IPS-20b (cell line): ENCODE measurements at regions not wholly inside any gene's neighbourhood (a gene's known extent, or its start where the extent isn't known, plus 50 kb on each side); places are given as distances from the start of the nearest gene placed in this dataset.

Experiments
- H3K27ac ChIP-seq: one replicate; pipeline ENCODE4 v1.5.1; 2013; ENCODE audit warnings: low read length
- H3K27me3 ChIP-seq: 2 replicates; pipeline ENCODE4 v1.6.1; 2013; ENCODE audit warnings: mild to moderate bottlenecking, low read length, inconsistent platforms; ENCODE audit not compliant: insufficient read depth
- H3K36me3 ChIP-seq: 2 replicates; pipeline ENCODE4 v1.6.1; 2013; ENCODE audit warnings: low read depth, mild to moderate bottlenecking, inconsistent platforms, low read length, moderate library complexity; ENCODE audit not compliant: insufficient read depth
- H3K4me1 ChIP-seq: 2 replicates; pipeline ENCODE4 v1.6.1; 2013; ENCODE audit warnings: mild to moderate bottlenecking, control low read depth, inconsistent platforms, low read length, moderate library complexity; ENCODE audit not compliant: insufficient read depth
- H3K4me3 ChIP-seq: 2 replicates; pipeline ENCODE4 v1.5.1; 2013; ENCODE audit warnings: mild to moderate bottlenecking, low read length, inconsistent platforms
- H3K9ac ChIP-seq: 2 replicates; pipeline ENCODE4 v1.6.1; 2013; ENCODE audit warnings: low read depth, mild to moderate bottlenecking, inconsistent platforms, low read length, moderate library complexity
- H3K9me3 ChIP-seq: 2 replicates; pipeline ENCODE4 v1.6.1; 2013; ENCODE audit warnings: mild to moderate bottlenecking, low read depth, low read length, inconsistent platforms; ENCODE audit not compliant: insufficient read depth

GRCh38 chr18:66126266-66126665 lies 375.5 kb downstream of the CDH7 start:
- Histone ChIP-seq H3K4me1 (no peaks in the 10 kb centered on the region), H3K27ac (no peak overlapping the region), H3K9ac (no peak overlapping the region), H3K9me3 (no peaks in the 10 kb centered on the region), H3K27me3 (no peaks in the 10 kb centered on the region), H3K36me3 (no peaks in the 10 kb centered on the region), H3K4me3 (no peak overlapping the region)

GRCh38 chr18:66124394-66124793 lies 373.6 kb downstream of the CDH7 start:
- H3K4me1 ChIP-seq, result no peaks in the 10 kb centered on the region
- no peaks in the 10 kb centered on the region for H3K36me3 ChIP-seq

GRCh38 chr18:66119347-66119746 lies 368.5 kb downstream of the CDH7 start:
- Histone ChIP-seq H3K9ac (no peak overlapping the region), H3K27ac (no peak overlapping the region)

More at GRCh38 chr18:66124394-66124793, 373.6 kb downstream of the CDH7 start:
- no peak overlapping the region for H3K4me3 ChIP-seq
- H3K27me3 ChIP-seq, result no peaks in the 10 kb centered on the region
- H3K9ac ChIP-seq, result no peak overlapping the region
- H3K9me3 ChIP-seq, result no peaks in the 10 kb centered on the region
- H3K27ac ChIP-seq, result no peak overlapping the region

DNA sequence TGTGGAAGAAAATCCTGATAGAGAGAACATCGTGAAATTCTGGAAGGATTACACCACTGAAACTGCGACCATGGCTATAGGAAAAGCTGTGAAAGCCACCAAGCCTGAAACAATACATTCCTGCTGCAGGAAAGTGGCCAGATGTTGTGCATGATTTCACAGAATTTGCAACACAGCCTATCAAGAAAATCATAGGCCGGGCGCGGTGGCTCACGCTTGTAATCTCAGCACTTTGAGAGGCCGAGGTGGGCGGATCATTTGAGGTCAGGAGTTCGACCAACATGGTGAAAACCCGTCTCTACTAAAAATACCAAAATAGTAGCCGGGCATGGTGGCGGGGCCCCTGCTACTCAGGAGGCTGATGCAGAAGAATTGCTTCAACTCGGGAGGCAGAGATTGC lies 360.2 kb downstream of the CDH7 start:
- Histone ChIP-seq H3K4me1 (no peaks in the 10 kb centered on the region), H3K36me3 (no peaks in the 10 kb centered on the region), H3K27me3 (no peaks in the 10 kb centered on the region), H3K9me3 (no peaks in the 10 kb centered on the region), H3K4me3 (no peak overlapping the region), H3K27ac (no peak overlapping the region), H3K9ac (no peak overlapping the region)

More at GRCh38 chr18:66119347-66119746, 368.5 kb downstream of the CDH7 start:
- Histone ChIP-seq H3K9me3 (no peaks in the 10 kb centered on the region), H3K4me3 (no peak overlapping the region), H3K27me3 (no peaks in the 10 kb centered on the region), H3K4me1 (no peaks in the 10 kb centered on the region), H3K36me3 (no peaks in the 10 kb centered on the region)

DNA sequence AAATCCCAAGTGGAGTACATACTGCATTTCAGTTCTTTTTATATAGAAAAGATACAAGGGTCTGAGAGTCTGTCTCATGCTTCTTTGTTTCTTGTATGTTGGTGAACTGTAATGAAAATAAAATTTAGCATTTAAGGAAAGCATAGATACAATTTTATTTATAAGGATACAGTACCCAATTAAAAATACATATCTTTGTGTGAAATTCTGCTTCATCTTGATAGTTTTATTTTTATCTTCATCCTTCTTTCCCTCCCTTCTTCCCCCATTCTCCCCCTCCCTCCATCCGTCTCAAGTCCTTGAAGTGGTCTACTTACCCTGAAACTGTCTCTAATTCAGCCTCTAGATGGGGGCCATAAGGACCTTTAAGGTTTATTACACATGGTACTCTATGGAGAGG lies 359.8 kb downstream of the CDH7 start:
- H3K27me3 ChIP-seq, result no peaks in the 10 kb centered on the region
- no peaks in the 10 kb centered on the region; the same call in 1 of the 2 replicates for H3K4me1 ChIP-seq
- no peak overlapping the region for H3K9ac ChIP-seq

GRCh38 chr18:66109981-66110380 lies 359.2 kb downstream of the CDH7 start:
- Histone ChIP-seq H3K4me1 (peaks cover 4% of the 10 kb centered on the region; the same call in 1 of the 2 replicates), H3K4me3 (no peak overlapping the region), H3K36me3 (no peaks in the 10 kb centered on the region), H3K9me3 (no peaks in the 10 kb centered on the region), H3K27me3 (no peaks in the 10 kb centered on the region), H3K9ac (no peak overlapping the region), H3K27ac (no peak overlapping the region)

More for the DNA sequence above, 359.8 kb downstream of the CDH7 start:
- Histone ChIP-seq H3K27ac (no peak overlapping the region), H3K4me3 (no peak overlapping the region), H3K9me3 (no peaks in the 10 kb centered on the region), H3K36me3 (no peaks in the 10 kb centered on the region)

DNA sequence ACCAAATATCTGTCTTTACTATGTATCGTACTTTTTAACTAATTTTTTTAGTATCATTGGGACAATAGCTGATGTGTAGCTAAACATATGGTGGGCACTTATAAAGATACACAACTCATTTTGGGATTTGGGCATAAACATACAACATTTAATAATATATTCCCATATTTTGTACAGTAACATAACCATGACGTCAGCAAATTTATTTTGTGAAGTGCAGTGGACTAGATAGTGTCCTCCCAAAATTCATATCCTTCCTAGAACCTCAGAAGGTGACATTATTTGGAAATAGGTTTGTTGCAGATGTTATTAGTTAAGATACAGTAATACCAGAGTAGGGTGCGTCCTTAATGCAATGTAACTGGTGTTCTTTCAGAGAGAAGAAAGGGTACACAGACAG lies 356.7 kb downstream of the CDH7 start:
- no peaks in the 10 kb centered on the region for H3K27me3 ChIP-seq
- H3K4me1 ChIP-seq, result peaks cover 9% of the 10 kb centered on the region; the same call in 1 of the 2 replicates
- H3K36me3 ChIP-seq, result no peaks in the 10 kb centered on the region
- no peak overlapping the region for H3K4me3 ChIP-seq
- H3K9me3 ChIP-seq, result no peaks in the 10 kb centered on the region
- H3K27ac ChIP-seq, result no peak overlapping the region
- no peak overlapping the region for H3K9ac ChIP-seq

DNA sequence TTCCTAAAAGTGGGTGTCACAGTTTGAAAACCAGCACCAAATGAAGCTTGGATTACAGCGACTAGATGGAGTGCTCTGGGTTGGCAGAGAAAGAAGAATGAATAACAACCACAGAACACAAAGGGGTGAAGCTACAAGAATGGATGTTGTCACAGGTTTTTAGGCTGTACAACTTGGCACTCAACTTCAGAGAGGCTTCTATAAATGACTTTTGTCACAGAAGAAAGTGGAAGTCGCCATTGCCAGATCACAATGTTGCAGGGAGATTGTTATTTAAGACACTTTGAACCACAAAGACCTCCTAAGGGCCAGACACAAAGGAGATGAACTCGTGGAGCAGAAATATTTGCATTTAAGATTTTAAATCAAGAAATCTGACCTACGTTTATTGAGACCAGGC lies 354.2 kb downstream of the CDH7 start:
- no peak overlapping the region for H3K9ac ChIP-seq
- H3K4me1 ChIP-seq, result peaks cover 9% of the 10 kb centered on the region; the same call in 1 of the 2 replicates
- H3K36me3 ChIP-seq, result no peaks in the 10 kb centered on the region
- H3K4me3 ChIP-seq, result no peak overlapping the region
- H3K9me3 ChIP-seq, result no peaks in the 10 kb centered on the region
- H3K27ac ChIP-seq, result no peak overlapping the region
- H3K27me3 ChIP-seq, result no peaks in the 10 kb centered on the region

DNA sequence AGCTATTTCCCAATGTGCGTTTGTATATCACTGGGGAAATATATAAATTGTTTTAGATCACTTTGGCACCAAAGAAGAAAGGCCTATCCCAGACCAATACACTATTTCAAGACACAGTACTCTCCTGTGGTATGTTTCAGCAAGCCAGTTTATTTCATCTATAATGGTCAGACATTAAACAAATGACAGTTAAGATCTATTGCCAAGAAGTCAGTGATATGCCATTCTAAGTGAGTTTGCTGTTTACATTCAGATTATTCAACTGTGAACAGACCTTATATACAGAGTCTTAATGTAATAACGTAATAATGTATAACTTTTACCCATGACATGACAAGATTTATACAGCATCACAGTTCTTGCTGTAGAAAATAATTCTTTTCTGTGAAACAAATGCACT lies 352.7 kb downstream of the CDH7 start:
- Histone ChIP-seq H3K4me3 (no peak overlapping the region), H3K9me3 (no peaks in the 10 kb centered on the region), H3K36me3 (no peaks in the 10 kb centered on the region), H3K9ac (no peak overlapping the region), H3K27ac (no peak overlapping the region), H3K4me1 (peaks cover 9% of the 10 kb centered on the region; the same call in 1 of the 2 replicates), H3K27me3 (no peaks in the 10 kb centered on the region)

DNA sequence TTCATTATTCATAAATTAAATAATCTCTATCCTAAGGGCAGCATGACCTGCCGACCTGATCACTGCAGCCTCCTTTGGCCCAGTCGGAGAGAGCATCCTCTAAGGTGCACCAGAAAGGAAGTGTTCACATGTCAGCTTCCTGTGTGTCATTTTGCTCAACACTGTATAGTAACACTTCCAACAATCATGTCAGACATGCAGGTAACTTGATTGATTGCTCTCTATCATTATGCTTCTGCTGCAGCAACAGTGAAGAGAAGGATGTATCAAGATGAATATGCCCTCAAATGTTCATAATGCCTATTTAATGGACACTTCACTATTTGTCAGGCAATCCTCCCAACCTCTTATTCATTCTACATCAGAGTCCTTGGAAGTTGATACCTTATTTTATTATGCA lies 332.3 kb downstream of the CDH7 start:
- no peak overlapping the region for H3K27ac ChIP-seq

DNA sequence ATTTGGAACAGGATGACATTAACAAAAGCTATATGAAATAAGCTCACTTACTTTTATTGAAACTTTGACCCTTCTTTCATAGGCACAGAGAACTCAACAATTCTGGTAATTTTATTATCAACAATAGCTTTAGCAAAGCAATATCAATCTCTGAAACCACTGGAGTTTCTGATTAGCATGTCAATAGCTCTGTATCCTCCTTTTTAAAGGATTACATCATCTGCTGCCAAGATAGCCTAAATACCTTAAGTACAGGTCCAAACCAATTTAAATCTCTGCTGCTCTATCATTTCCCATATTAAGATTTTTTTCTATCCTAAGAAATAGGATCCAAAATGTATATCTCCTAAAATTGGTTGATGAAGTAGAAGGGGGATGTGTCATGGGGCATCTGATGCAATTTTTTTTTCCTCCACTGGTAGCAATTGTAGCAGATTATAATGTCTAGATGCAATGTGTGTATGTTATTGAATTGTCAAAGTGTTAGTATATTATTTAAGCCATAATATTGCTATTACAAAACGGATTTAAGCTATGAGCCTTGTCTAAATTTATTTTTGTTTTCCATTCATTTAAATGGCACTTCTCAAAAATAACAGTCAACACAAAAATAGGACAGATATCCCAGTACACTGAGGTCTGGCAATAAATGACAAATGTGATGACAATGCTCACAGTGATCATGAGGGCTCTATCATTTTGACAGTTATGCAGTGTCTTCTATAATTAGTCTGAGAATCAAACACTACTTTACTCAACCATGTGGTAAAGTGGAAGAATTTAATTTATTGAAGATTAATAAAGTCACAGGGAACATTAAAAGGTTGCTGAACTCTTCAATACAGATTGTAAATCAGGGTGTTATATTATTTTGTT lies 328.4 kb downstream of the CDH7 start:
- Histone ChIP-seq H3K4me3 (no peak overlapping the region), H3K9me3 (peaks cover 7% of the 10 kb centered on the region), H3K4me1 (peaks cover 12% of the 10 kb centered on the region; the same call in 1 of the 2 replicates), H3K27me3 (no peaks in the 10 kb centered on the region), H3K27ac (no peak overlapping the region), H3K36me3 (no peaks in the 10 kb centered on the region), H3K9ac (no peak overlapping the region)

More for the DNA sequence above, 332.3 kb downstream of the CDH7 start:
- H3K36me3 ChIP-seq, result no peaks in the 10 kb centered on the region
- H3K4me3 ChIP-seq, result no peak overlapping the region
- no peaks in the 10 kb centered on the region for H3K27me3 ChIP-seq
- no peaks in the 10 kb centered on the region for H3K9me3 ChIP-seq
- no peak overlapping the region for H3K9ac ChIP-seq
- peaks cover 12% of the 10 kb centered on the region; the same call in 1 of the 2 replicates for H3K4me1 ChIP-seq

GRCh38 chr18:66077066-66077465 lies 326.3 kb downstream of the CDH7 start:
- Histone ChIP-seq H3K36me3 (no peaks in the 10 kb centered on the region), H3K4me3 (no peak overlapping the region), H3K9ac (no peak overlapping the region), H3K4me1 (peaks cover 12% of the 10 kb centered on the region; the same call in 1 of the 2 replicates), H3K9me3 (peaks cover 27% of the 10 kb centered on the region), H3K27ac (no peak overlapping the region), H3K27me3 (no peaks in the 10 kb centered on the region)
